OCI-LY1 (cell line): ENCODE measurements at regions not wholly inside any gene's neighbourhood (a gene's known extent, or its start where the extent isn't known, plus 50 kb on each side); places are given as distances from the start of the nearest gene placed in this dataset.

ENCODE experiments used
- H2AFZ ChIP-seq: fragments of 200-600 bp; sonication (generic), shearing (Covaris generic); 2 replicates; pipeline ENCODE4 v1.6.0; 2014; ENCODE audit warnings: antibody characterized with exemption, mild to moderate bottlenecking, low read length
- H3F3A ChIP-seq: fragments of 200-600 bp; sonication (generic), shearing (Covaris generic); 2 replicates; pipeline ENCODE4 v1.6.0; 2014; ENCODE audit warnings: mild to moderate bottlenecking, antibody characterized with exemption, low read length, moderate library complexity; ENCODE audit not compliant: insufficient read depth
- H3K27ac ChIP-seq: fragments of 200-600 bp; sonication (generic); 2 replicates; pipeline ENCODE4 v1.5.1; 2014; ENCODE audit warnings: low read length, mixed run types, mild to moderate bottlenecking, low read depth; ENCODE audit not compliant: poor library complexity, severe bottlenecking
- H3K27me3 ChIP-seq: fragments of 200-600 bp; sonication (generic); 2 replicates; pipeline ENCODE4 v1.6.0; 2014; ENCODE audit warnings: antibody characterized with exemption, mild to moderate bottlenecking, low read length, moderate library complexity; ENCODE audit not compliant: insufficient read depth
- H3K36me3 ChIP-seq: fragments of 200-600 bp; sonication (generic); 2 replicates; pipeline ENCODE4 v1.6.1; 2014; ENCODE audit warnings: mild to moderate bottlenecking, antibody characterized with exemption, low read length, moderate library complexity, mixed read lengths; ENCODE audit not compliant: insufficient read depth
- H3K4me1 ChIP-seq: fragments of 200-600 bp; sonication (generic); 2 replicates; pipeline ENCODE4 v1.5.1; 2014; ENCODE audit warnings: mild to moderate bottlenecking, low read length, moderate library complexity; ENCODE audit not compliant: insufficient read depth, severe bottlenecking
- H3K4me2 ChIP-seq: fragments of 200-600 bp; sonication (generic), shearing (Covaris generic); 2 replicates; pipeline ENCODE4 v1.6.1; 2014; ENCODE audit warnings: low read length
- H3K4me3 ChIP-seq: fragments of 200-600 bp; sonication (generic); 2 replicates; pipeline ENCODE4 v1.5.1; 2014; ENCODE audit warnings: low read length, low read depth, mild to moderate bottlenecking, mixed read lengths; ENCODE audit not compliant: poor library complexity, severe bottlenecking
- H3K79me2 ChIP-seq: fragments of 200-600 bp; shearing (Covaris generic); 2 replicates; pipeline ENCODE4 v1.6.1; 2016; ENCODE audit warnings: mixed run types, low read length, mixed read lengths; ENCODE audit not compliant: insufficient read depth
- H3K9ac ChIP-seq: fragments of 200-600 bp; sonication (generic), shearing (Covaris generic); 2 replicates; pipeline ENCODE4 v1.6.1; 2014; ENCODE audit warnings: mild to moderate bottlenecking, low read length, mixed read lengths
- H3K9me2 ChIP-seq: fragments of 200-600 bp; sonication (generic), shearing (Covaris generic); 2 replicates; pipeline ENCODE4 v1.6.1; 2014; ENCODE audit warnings: low read depth, mild to moderate bottlenecking, low read length, mixed read lengths
- H3K9me3 ChIP-seq: fragments of 200-600 bp; shearing (Covaris generic); 2 replicates; pipeline ENCODE4 v1.6.1; 2014; ENCODE audit warnings: low read length, mixed read lengths
- H4K20me1 ChIP-seq: fragments of 200-600 bp; sonication (generic), shearing (Covaris generic); 2 replicates; pipeline ENCODE4 v1.6.0; 2016; ENCODE audit warnings: mild to moderate bottlenecking, low read length; ENCODE audit not compliant: insufficient read depth
- EZH2 ChIP-seq: fragments of 200-600 bp; sonication (generic), shearing (Covaris generic); IDR thresholded peaks from 2 replicates; pipeline ENCODE4 v1.8.0; 2017; ENCODE audit warnings: borderline replicate concordance, mixed run types, mild to moderate bottlenecking, antibody characterized with exemption, low read length, moderate library complexity, mixed read lengths
- TF ChIP-seq, protein P1 (sequence below): fragments of 200-600 bp; sonication (generic), shearing (Covaris generic); IDR thresholded peaks from 2 replicates; pipeline ENCODE4 v1.5.1; 2017; ENCODE audit warnings: mild to moderate bottlenecking, antibody characterized with exemption, low read length, moderate library complexity, mixed read lengths

DNA sequence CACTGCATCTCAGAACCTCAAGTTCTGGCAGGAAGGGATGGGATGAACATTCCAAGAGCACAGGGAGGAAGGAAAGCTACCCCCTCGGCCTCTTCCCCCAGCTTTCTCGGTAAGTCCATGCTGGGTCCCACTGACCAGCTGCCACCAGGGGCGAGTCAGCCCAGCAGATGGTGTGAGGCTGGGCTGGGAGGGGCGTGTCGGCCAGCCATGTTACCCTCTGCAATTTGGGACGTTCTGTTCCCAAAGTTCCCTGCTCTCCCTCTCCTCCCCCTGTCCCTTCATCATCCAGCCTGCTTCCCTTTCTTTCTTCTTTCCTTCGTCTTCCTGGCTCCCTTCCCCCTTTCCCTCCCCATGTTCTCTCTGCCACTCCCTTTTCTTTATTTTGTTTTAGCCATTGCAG is 74.3 kb upstream of the TNP1 start:
- Histone ChIP-seq H3K4me3 (no peak overlapping the region), H3K27me3 (no peaks in the 10 kb centered on the region), H2AFZ (no peak overlapping the region), H3K27ac (no peak overlapping the region), H3K36me3 (no peaks in the 10 kb centered on the region), H3K79me2 (no peaks in the 10 kb centered on the region), H3K4me2 (no peak overlapping the region), H3K9me2 (no peaks in the 10 kb centered on the region), H3K4me1 (no peaks in the 10 kb centered on the region), H3F3A (no peaks in the 10 kb centered on the region), H3K9ac (no peak overlapping the region), H3K9me3 (no peaks in the 10 kb centered on the region), H4K20me1 (no peaks in the 10 kb centered on the region)
- TF ChIP-seq, protein P1, sequence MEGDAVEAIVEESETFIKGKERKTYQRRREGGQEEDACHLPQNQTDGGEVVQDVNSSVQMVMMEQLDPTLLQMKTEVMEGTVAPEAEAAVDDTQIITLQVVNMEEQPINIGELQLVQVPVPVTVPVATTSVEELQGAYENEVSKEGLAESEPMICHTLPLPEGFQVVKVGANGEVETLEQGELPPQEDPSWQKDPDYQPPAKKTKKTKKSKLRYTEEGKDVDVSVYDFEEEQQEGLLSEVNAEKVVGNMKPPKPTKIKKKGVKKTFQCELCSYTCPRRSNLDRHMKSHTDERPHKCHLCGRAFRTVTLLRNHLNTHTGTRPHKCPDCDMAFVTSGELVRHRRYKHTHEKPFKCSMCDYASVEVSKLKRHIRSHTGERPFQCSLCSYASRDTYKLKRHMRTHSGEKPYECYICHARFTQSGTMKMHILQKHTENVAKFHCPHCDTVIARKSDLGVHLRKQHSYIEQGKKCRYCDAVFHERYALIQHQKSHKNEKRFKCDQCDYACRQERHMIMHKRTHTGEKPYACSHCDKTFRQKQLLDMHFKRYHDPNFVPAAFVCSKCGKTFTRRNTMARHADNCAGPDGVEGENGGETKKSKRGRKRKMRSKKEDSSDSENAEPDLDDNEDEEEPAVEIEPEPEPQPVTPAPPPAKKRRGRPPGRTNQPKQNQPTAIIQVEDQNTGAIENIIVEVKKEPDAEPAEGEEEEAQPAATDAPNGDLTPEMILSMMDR = no peak

DNA sequence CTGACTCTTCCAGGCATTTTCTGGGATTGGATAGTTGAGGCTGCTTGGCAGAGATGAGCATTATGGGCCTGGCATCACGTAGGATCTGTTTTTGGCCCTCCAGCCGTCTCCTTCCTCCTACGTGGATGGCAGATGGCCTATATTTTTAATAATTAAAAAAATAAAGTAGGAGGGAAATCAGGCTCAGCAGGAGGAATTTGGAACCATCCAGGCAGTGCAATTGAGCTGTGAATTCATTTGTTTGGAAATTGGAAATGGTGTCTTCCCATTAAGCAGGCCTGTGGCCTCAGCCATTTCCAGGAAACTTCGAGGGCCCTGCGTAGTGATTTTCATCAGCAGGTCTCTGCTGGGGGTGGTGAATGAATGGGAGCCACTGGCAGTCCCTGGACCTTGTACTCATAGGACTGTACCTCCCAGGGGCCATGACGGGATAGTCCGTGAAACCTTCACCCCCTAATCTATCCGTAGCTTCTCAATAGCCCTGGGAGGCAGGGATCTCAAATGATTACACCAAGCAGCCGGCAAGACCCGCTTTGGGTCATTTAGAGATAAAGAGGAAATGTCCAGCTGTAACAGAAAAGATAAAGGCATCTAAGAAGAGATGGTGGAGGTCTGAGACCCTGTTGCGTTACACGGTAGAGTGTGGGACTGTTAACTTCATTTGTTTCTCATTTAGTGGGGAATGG is 73.1 kb upstream of the TNP1 start:
- H3K9me2 ChIP-seq = no peaks in the 10 kb centered on the region
- H3K4me1 ChIP-seq = no peaks in the 10 kb centered on the region
- no peaks in the 10 kb centered on the region for H4K20me1 ChIP-seq
- no peaks in the 10 kb centered on the region for H3K9me3 ChIP-seq
- no peaks in the 10 kb centered on the region for H3F3A ChIP-seq
- H3K36me3 ChIP-seq = no peaks in the 10 kb centered on the region
- H3K79me2 ChIP-seq = no peaks in the 10 kb centered on the region
- no peaks in the 10 kb centered on the region for H3K27me3 ChIP-seq
- H3K4me2 ChIP-seq = no peak overlapping the region
- no peak overlapping the region for H2AFZ ChIP-seq
- no peak overlapping the region for H3K27ac ChIP-seq
- no peak overlapping the region for H3K4me3 ChIP-seq
- no peak for TF ChIP-seq EZH2
- TF ChIP-seq, protein P1 = no peak
- H3K9ac ChIP-seq = no peak overlapping the region

DNA sequence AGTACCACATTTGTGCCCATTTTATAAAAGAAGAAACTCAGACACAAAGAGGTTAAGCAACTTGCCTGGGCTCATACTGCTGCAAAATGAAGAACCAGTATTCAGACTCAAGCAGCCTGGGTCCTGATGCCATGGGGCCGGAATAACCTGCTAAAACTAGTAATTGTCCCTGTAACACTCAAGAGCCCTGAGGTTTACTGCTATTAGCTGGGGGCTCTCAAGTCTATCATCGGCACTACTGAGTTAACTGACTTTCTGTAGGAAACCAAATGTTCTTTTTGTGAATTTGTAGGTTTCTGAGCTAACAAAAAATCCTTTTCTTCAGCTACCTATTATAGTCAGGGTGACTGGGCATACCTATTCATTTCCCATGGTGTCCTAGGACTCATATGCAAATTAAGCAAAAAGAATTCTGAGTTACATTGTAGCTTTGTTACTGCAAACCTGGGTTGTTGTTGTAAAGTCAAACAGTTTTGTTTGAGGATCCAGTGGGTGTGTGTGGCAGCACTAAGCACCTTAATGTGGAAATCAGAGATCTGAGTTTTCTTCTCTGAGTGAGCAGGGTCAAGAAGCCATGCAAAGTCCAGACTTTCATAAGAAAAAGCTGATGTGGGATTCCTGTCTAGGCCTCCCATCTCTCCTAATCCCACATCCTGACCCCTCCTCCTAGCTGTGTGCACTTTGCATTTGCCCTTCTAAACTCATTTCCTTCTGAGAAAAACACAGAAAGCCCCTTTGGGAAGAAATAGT is 72.4 kb upstream of the TNP1 start:
- no peaks in the 10 kb centered on the region for H3K36me3 ChIP-seq
- TF ChIP-seq, protein P1 = no peak
- no peak for TF ChIP-seq EZH2
- no peaks in the 10 kb centered on the region for H3K9me3 ChIP-seq
- no peaks in the 10 kb centered on the region for H3F3A ChIP-seq
- no peak overlapping the region for H3K9ac ChIP-seq
- no peaks in the 10 kb centered on the region for H3K9me2 ChIP-seq
- H3K4me3 ChIP-seq = no peak overlapping the region
- no peaks in the 10 kb centered on the region for H3K27me3 ChIP-seq
- H3K79me2 ChIP-seq = no peaks in the 10 kb centered on the region
- no peak overlapping the region for H3K27ac ChIP-seq
- H2AFZ ChIP-seq = no peak overlapping the region
- H4K20me1 ChIP-seq = no peaks in the 10 kb centered on the region
- no peak overlapping the region for H3K4me2 ChIP-seq
- no peaks in the 10 kb centered on the region for H3K4me1 ChIP-seq
